ENCODE measurements at regions not wholly inside any gene's neighbourhood (a gene's known extent, or its start where the extent isn't known, plus 50 kb on each side); places are given as distances from the start of the nearest gene placed in this dataset.
"Not testable (repeated sequence)": the region's sequence is repeated elsewhere in the genome, so short reads cannot be mapped to it uniquely, and the experiment has no call there.

- no peak for TF ChIP-seq CTCF (conservative IDR thresholded peaks at IDR 0.05)
- Mint-ChIP-seq H3K4me1 (ENCODE audit: unreplicated experiment) (no peaks in the 10 kb centered on the region), H3K9me3 (no peaks in the 10 kb centered on the region), H3K27me3 (no peaks in the 10 kb centered on the region), H3K36me3 (no peaks in the 10 kb centered on the region), H3K4me3 (no peak overlapping the region), H3K27ac (no peak overlapping the region)
- no peak for DNase-seq (ENCODE audit: extremely low spot score, unreplicated experiment)
Measured at GRCh38 chr1:190003376-190003775, 474.3 kb downstream of the BRINP3 start.

GRCh38 chr1:190011585-190011984, 466.1 kb downstream of the BRINP3 start:
- no peaks in the 10 kb centered on the region for H3K4me1 Mint-ChIP-seq (ENCODE audit: unreplicated experiment)
- H3K4me3 Mint-ChIP-seq = no peak overlapping the region
- no peak for TF ChIP-seq CTCF (conservative IDR thresholded peaks at IDR 0.05)
- DNase-seq (ENCODE audit: extremely low spot score, unreplicated experiment) = no peak
- H3K27me3 Mint-ChIP-seq = no peaks in the 10 kb centered on the region
- no peaks in the 10 kb centered on the region for H3K36me3 Mint-ChIP-seq
- no peak overlapping the region for H3K27ac Mint-ChIP-seq
- no peaks in the 10 kb centered on the region for H3K9me3 Mint-ChIP-seq

DNA sequence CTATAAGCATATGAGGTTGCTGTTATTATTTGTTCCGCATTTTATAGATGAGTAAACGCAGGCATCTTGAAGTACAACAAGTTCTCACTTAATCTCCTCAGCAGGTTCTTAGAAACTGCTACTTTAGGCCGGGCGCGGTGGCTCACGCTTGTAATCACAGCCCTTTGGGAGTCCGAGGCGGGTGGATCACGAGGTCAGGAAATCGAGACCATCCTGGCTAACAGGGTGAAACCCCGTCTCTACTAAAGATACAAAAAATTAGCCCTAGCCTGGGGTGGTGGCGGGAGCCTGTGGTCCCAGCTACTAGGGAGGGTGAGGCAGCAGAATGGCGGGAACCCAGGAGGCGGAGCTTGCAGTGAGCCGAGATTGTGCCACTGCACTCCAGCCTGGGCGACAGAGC, 458.5 kb downstream of the BRINP3 start:
- H3K27ac Mint-ChIP-seq = not testable (repeated sequence)

DNA sequence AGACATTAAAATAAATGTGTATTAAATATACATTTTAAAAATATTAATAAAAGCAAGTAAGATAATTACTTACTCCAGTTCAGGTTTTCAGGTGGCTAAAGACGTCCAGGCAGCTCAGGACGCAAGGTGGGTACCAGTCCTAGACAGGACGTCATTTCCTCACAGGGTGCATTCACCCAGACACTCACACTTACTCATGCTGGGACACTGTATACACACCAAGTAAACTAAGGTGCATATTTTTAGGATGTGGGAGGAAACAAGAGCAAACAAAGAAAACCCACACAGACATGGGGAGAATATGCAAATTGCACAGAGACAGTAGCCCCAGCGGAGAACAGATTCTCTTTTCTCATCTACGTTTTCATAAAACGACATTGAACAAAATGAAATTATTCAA, 457.9 kb downstream of the BRINP3 start:
- Mint-ChIP-seq H3K36me3 (no peaks in the 10 kb centered on the region), H3K27me3 (no peaks in the 10 kb centered on the region), H3K4me1 (ENCODE audit: unreplicated experiment) (no peaks in the 10 kb centered on the region), H3K9me3 (no peaks in the 10 kb centered on the region), H3K27ac (no peak overlapping the region), H3K4me3 (no peak overlapping the region)
- TF ChIP-seq CTCF (conservative IDR thresholded peaks at IDR 0.05) = no peak
- DNase-seq (ENCODE audit: extremely low spot score, unreplicated experiment) = no peak

More for the DNA sequence above, 458.5 kb downstream of the BRINP3 start:
- H3K27me3 Mint-ChIP-seq; H3K4me3 Mint-ChIP-seq; DNase-seq (ENCODE audit: extremely low spot score, unreplicated experiment); H3K4me1 Mint-ChIP-seq (ENCODE audit: unreplicated experiment); H3K9me3 Mint-ChIP-seq; H3K36me3 Mint-ChIP-seq: not testable (repeated sequence)

GRCh38 chr1:190022709-190023108, 455.0 kb downstream of the BRINP3 start:
- Mint-ChIP-seq H3K27me3 (no peaks in the 10 kb centered on the region), H3K36me3 (no peaks in the 10 kb centered on the region), H3K4me1 (ENCODE audit: unreplicated experiment) (no peaks in the 10 kb centered on the region), H3K9me3 (no peaks in the 10 kb centered on the region), H3K4me3 (no peak overlapping the region), H3K27ac (no peak overlapping the region)
- no peak for TF ChIP-seq CTCF (conservative IDR thresholded peaks at IDR 0.05)
- DNase-seq (ENCODE audit: extremely low spot score, unreplicated experiment) = no peak

DNA sequence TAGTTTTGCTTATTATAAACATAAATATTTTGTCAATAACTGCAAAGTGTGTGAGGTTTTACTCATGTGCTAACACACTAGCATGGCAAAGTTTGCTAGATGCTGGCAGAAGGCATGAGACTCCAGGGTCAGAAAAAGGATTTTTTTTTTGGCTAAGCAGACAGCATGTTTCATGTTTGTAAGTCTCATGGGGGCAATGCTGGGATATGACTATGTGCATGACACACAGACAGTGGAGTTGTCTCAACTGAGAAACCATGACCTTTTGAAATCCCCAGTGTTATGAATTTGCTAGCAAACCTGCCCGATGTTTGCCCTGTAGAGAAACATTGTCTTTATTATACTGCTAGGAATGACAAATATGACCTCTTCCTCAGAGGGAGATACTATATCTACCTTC, 448.2 kb downstream of the BRINP3 start:
- H3K27ac Mint-ChIP-seq = no peak overlapping the region
- no peaks in the 10 kb centered on the region for H3K9me3 Mint-ChIP-seq
- TF ChIP-seq CTCF (conservative IDR thresholded peaks at IDR 0.05) = no peak
- DNase-seq (ENCODE audit: extremely low spot score, unreplicated experiment) = no peak
- no peak overlapping the region for H3K4me3 Mint-ChIP-seq
- H3K27me3 Mint-ChIP-seq = no peaks in the 10 kb centered on the region
- no peaks in the 10 kb centered on the region for H3K4me1 Mint-ChIP-seq (ENCODE audit: unreplicated experiment)
- no peaks in the 10 kb centered on the region for H3K36me3 Mint-ChIP-seq

Measured in type B pancreatic cell (in vitro differentiated cells).